ENCODE measurements at regions not wholly inside any gene's neighbourhood (a gene's known extent, or its start where the extent isn't known, plus 50 kb on each side); places are given as distances from the start of the nearest gene placed in this dataset.

- TF ChIP-seq TRIM28 (IDR thresholded peaks at IDR 0.05; ENCODE audit: borderline replicate concordance, low read length) (no peak), ZNF311 (tag by site-specific recombination; IDR thresholded peaks at IDR 0.05; ENCODE audit: borderline replicate concordance) (no peak), YY1 (tag by site-specific recombination; IDR thresholded peaks at IDR 0.05) (no peak), ZNF175 (tag by site-specific recombination; IDR thresholded peaks at IDR 0.05) (no peak), ZNF530 (tag by site-specific recombination; IDR thresholded peaks at IDR 0.05; ENCODE audit: low read depth) (no peak), CTCF (tag by site-specific recombination; IDR thresholded peaks at IDR 0.05) (no peak), ZSCAN18 (tag by site-specific recombination; IDR thresholded peaks at IDR 0.05) (no peak), PRDM1 (tag by site-specific recombination; IDR thresholded peaks at IDR 0.05) (no peak), ZNF292 (tag by site-specific recombination; IDR thresholded peaks at IDR 0.05; ENCODE audit: borderline replicate concordance, low read depth) (no peak), ZNF133 (tag by site-specific recombination; IDR thresholded peaks at IDR 0.05) (no peak), PRDM2 (tag by site-specific recombination; IDR thresholded peaks at IDR 0.05; ENCODE audit: borderline replicate concordance) (no peak), ZFP41 (tag by site-specific recombination; IDR thresholded peaks at IDR 0.05; ENCODE audit: borderline replicate concordance) (no peak), ZNF335 (tag by site-specific recombination; conservative IDR thresholded peaks at IDR 0.05) (no peak)
Observed at GRCh38 chr12:116403546-116403945, 126.1 kb upstream of the MED13L start.
